Stimulated activated CD4-positive, alpha-beta T cell treated with anti-CD3 and anti-CD28 coated beads, Interleukin-12 subunit alpha, Interleukin-12 subunit beta, amount 100 ng/mL, for 4 hours (primary cell): ENCODE measurements at regions not wholly inside any gene's neighbourhood (a gene's known extent, or its start where the extent isn't known, plus 50 kb on each side); places are given as distances from the start of the nearest gene placed in this dataset.

Experiments used
- DNase-seq: peaks from one replicate; pipeline ENCODE4 v3.0.0-alpha.2; 2020

GRCh38 chr16:47967374-47967773 lies 188.4 kb downstream of the ABCC12 start:
- DNase-seq, result no peak

GRCh38 chr16:47966325-47966724 lies 189.5 kb downstream of the ABCC12 start:
- no peak for DNase-seq

- no peak for DNase-seq
Measured at GRCh38 chr16:47965439-47965838, 190.4 kb downstream of the ABCC12 start.

- DNase-seq, result no peak
Measured at GRCh38 chr16:47958726-47959125, 197.1 kb downstream of the ABCC12 start.

- no peak for DNase-seq
Measured at GRCh38 chr16:47956916-47957315, 198.9 kb downstream of the ABCC12 start.

GRCh38 chr16:47949714-47950113 lies 206.1 kb downstream of the ABCC12 start:
- DNase-seq, result no peak

GRCh38 chr16:47949276-47949675 lies 206.5 kb downstream of the ABCC12 start:
- DNase-seq, result no peak

- no peak for DNase-seq
Measured at GRCh38 chr16:47947723-47948122, 208.1 kb downstream of the ABCC12 start.

GRCh38 chr16:47946092-47946491 lies 209.7 kb downstream of the ABCC12 start:
- no peak for DNase-seq

- DNase-seq, result no peak
Measured at GRCh38 chr16:47944589-47944988, 211.2 kb downstream of the ABCC12 start.

GRCh38 chr16:47943235-47943634 lies 212.6 kb downstream of the ABCC12 start:
- DNase-seq, result no peak

- DNase-seq, result no peak
Measured at GRCh38 chr16:47940466-47940865, 215.3 kb downstream of the ABCC12 start.

- no peak for DNase-seq
Measured at GRCh38 chr16:47939680-47940079, 216.1 kb downstream of the ABCC12 start.

GRCh38 chr16:47938272-47938671 lies 217.5 kb downstream of the ABCC12 start:
- DNase-seq, result no peak

- no peak for DNase-seq
Measured at GRCh38 chr16:47928008-47928407, 227.8 kb downstream of the ABCC12 start.

GRCh38 chr16:47927330-47927729 lies 228.5 kb downstream of the ABCC12 start:
- no peak for DNase-seq

GRCh38 chr16:47925811-47926460 lies 229.9 kb downstream of the ABCC12 start:
- no peak for DNase-seq

GRCh38 chr16:47924950-47925349 lies 230.8 kb downstream of the ABCC12 start:
- no peak for DNase-seq

- DNase-seq, result no peak
Measured at GRCh38 chr16:47921535-47921934, 234.3 kb downstream of the ABCC12 start.

- no peak for DNase-seq
Measured at GRCh38 chr16:47920709-47921108, 235.1 kb downstream of the ABCC12 start.

- no peak for DNase-seq
Measured at GRCh38 chr16:47917118-47917517, 238.7 kb downstream of the ABCC12 start.

- DNase-seq, result no peak
Measured at GRCh38 chr16:47916266-47916665, 239.5 kb downstream of the ABCC12 start.

GRCh38 chr16:47907109-47907508 lies 248.7 kb downstream of the ABCC12 start:
- no peak for DNase-seq

GRCh38 chr16:47905771-47906170 lies 250.0 kb downstream of the ABCC12 start:
- no peak for DNase-seq

- no peak for DNase-seq
Measured at GRCh38 chr16:47904691-47905090, 251.1 kb downstream of the ABCC12 start.
